ENCODE measurements at regions not wholly inside any gene's neighbourhood (a gene's known extent, or its start where the extent isn't known, plus 50 kb on each side); places are given as distances from the start of the nearest gene placed in this dataset.

DNA sequence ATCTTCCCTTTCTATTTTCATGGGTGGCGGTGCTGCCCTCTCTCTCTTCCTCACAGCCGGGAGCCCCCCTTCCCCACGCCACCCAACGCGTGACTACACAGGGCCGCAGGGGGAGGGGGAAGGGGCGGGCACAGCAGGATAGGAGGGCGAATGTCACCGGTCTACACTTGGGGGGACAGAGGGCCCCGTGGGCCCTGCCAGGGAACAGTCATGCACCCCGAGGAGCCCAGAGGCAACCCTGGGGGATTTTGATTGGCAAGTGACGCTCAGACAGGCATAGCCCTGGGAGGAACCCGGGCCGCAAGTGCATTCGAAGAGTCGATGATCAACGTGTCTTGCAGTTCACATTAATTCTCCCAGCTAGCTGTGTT is 91.1 kb upstream of the ANKRD30BL start:
- TF ChIP-seq EZH2 (IDR thresholded peaks at IDR 0.05), result no peak
- no peak for TF ChIP-seq CTCF (IDR thresholded peaks at IDR 0.05)
